Sigmoid colon (tissue), 4 donors: ENCODE measurements at regions not wholly inside any gene's neighbourhood (a gene's known extent, or its start where the extent isn't known, plus 50 kb on each side); places are given as distances from the start of the nearest gene placed in this dataset.

ENCODE experiments used
- CTCF ChIP-seq, 4 experiments: fragments of 450-650 bp in 3 of 4; fragments of 200-600 bp in 1 of 4; IDR thresholded peaks; one replicate each; pipeline ENCODE4 v1.5.1; 2016 to 2019; ENCODE audit warnings: antibody characterized with exemption in 4 of 4, mild to moderate bottlenecking in 3 of 4, moderate library complexity in 2 of 4
- EP300 ChIP-seq, 4 donors: sonication (generic); formaldehyde crosslinking; IDR thresholded peaks; one replicate each; pipeline ENCODE4 v1.6.1; 2017; ENCODE audit warnings: antibody characterized with exemption in 4 of 4
- POLR2AphosphoS5 ChIP-seq, 4 donors: sonication (generic); formaldehyde crosslinking; IDR thresholded peaks; one replicate each; pipeline ENCODE4 v1.6.1; 2017; ENCODE audit warnings: antibody characterized with exemption in 4 of 4

- TF ChIP-seq EP300 (IDR thresholded peaks at IDR 0.05) (no peak), CTCF (IDR thresholded peaks at IDR 0.05) (no peak), POLR2AphosphoS5 (IDR thresholded peaks at IDR 0.05) (no peak)
Measured at GRCh38 chr5:171596391-171596878, 177.0 kb downstream of the FGF18 start.
